H1 (cell line): ENCODE measurements at regions not wholly inside any gene's neighbourhood (a gene's known extent, or its start where the extent isn't known, plus 50 kb on each side); places are given as distances from the start of the nearest gene placed in this dataset.

Experiments
- CTCF ChIA-PET: fragments of 300-600 bp; sonication (Branson Sonifier 250); formaldehyde crosslinking; loops from one replicate; lab custom pipeline; 2021; ENCODE audit not compliant: partially characterized antibody; lab: Charles Lee
- POLR2A ChIA-PET: fragments of 300-600 bp; sonication (Branson Sonifier 250); formaldehyde crosslinking; loops from one replicate; lab custom pipeline; 2021; ENCODE audit warnings: inconsistent platforms; ENCODE audit not compliant: partially characterized antibody; lab: Charles Lee
- DNase-seq, 2 experiments: peaks; one replicate each; pipeline versions ENCODE4 v3.0.0 to v3.0.0-alpha.2; 2010 to 2022; ENCODE audit warnings: low spot score in 2 of 2, low read depth in 1 of 2, mixed read lengths in 1 of 2
- FAIRE-seq: peaks from 2 replicates; lab custom pipeline; 2011; peaks lifted over from hg19 to GRCh38; lab: Jason Lieb, UNC
- H2AFZ ChIP-seq: 2 replicates; pipeline ENCODE4 v1.8.1; 2012; ENCODE audit warnings: low read length, inconsistent platforms
- H2AK5ac ChIP-seq: 2 replicates; pipeline ENCODE4 v1.6.1; 2013; ENCODE audit warnings: low read depth, low read length
- H2BK120ac ChIP-seq: replicated peaks from 2 replicates; pipeline ENCODE3; 2013; ENCODE audit warnings: low read depth, low read length, inconsistent platforms
- H2BK12ac ChIP-seq: 2 replicates; pipeline ENCODE4 v1.6.1; 2013; ENCODE audit warnings: low read depth, low read length
- H2BK15ac ChIP-seq: 2 replicates; pipeline ENCODE4 v1.6.1; 2013; ENCODE audit warnings: low read length
- H2BK20ac ChIP-seq: 2 replicates; pipeline ENCODE4 v1.6.1; 2013; ENCODE audit warnings: low read length
- H2BK5ac ChIP-seq: 2 replicates; pipeline ENCODE4 v1.6.1; 2013; ENCODE audit warnings: low read depth, low read length
- H3K14ac ChIP-seq: 2 replicates; pipeline ENCODE4 v1.6.1; 2013; ENCODE audit warnings: inconsistent platforms; ENCODE audit not compliant: insufficient read length
- H3K18ac ChIP-seq: 2 replicates; pipeline ENCODE4 v1.6.1; 2013; ENCODE audit warnings: low read length; ENCODE audit errors: extremely low read depth
- H3K23ac ChIP-seq: 2 replicates; pipeline ENCODE4 v1.6.1; 2013; ENCODE audit warnings: inconsistent platforms; ENCODE audit not compliant: insufficient read length
- H3K23me2 ChIP-seq: 2 replicates; pipeline ENCODE4 v1.6.1; 2013; ENCODE audit warnings: low read depth, low read length
- H3K27ac ChIP-seq: 2 replicates; pipeline ENCODE4 v1.6.1; 2011; ENCODE audit warnings: low read depth, low read length, inconsistent platforms
- H3K27me3 ChIP-seq, 4 experiments: replicated peaks in 1 of 4; 1 replicate in 1 of 4; 2 replicates in 3 of 4; pipeline versions ENCODE4 v1.6.1 to v1.8.1; 2011 to 2013; ENCODE audit warnings: low read length in 3 of 4, mild to moderate bottlenecking in 3 of 4, inconsistent platforms in 2 of 4, mixed read lengths in 2 of 4, moderate library complexity in 1 of 4; ENCODE audit not compliant: control insufficient read depth in 3 of 4, insufficient read depth in 3 of 4; ENCODE audit errors: extremely low read depth in 1 of 4
- H3K36me3 ChIP-seq, 4 experiments: 2 replicates each; pipeline versions ENCODE4 v1.6.1 to v1.8.1; 2011 to 2013; ENCODE audit warnings: mild to moderate bottlenecking in 4 of 4, low read length in 3 of 4, moderate library complexity in 2 of 4, control low read depth in 1 of 4, inconsistent platforms in 1 of 4; ENCODE audit not compliant: insufficient read depth in 4 of 4, control insufficient read depth in 2 of 4
- H3K4ac ChIP-seq: replicated peaks from 2 replicates; pipeline ENCODE3; 2013; ENCODE audit warnings: low read length, low read depth, mixed read lengths, inconsistent platforms; ENCODE audit not compliant: insufficient read length
- H3K4me1 ChIP-seq, 4 experiments: replicated peaks in 1 of 4; 1 replicate in 1 of 4; 2 replicates in 3 of 4; pipeline versions ENCODE4 v1.6.1 to v1.8.1; 2011 to 2013; ENCODE audit warnings: low read length in 3 of 4, inconsistent platforms in 2 of 4, mixed read lengths in 1 of 4; ENCODE audit not compliant: insufficient read depth in 4 of 4, control insufficient read depth in 3 of 4
- H3K4me2 ChIP-seq, 2 experiments: 2 replicates each; pipeline versions ENCODE4 v1.6.1 to v1.8.1; 2011 to 2013; ENCODE audit warnings: low read depth in 2 of 2, low read length in 2 of 2, control low read depth in 1 of 2, inconsistent platforms in 1 of 2, mild to moderate bottlenecking in 1 of 2; ENCODE audit not compliant: insufficient read depth in 1 of 2
- H3K4me3 ChIP-seq, 4 experiments: fragments of 200-600, 300-600 bp in 1 of 4; sonication (generic), shearing (Covaris generic), sonication (Bioruptor Twin) in 1 of 4; 2 replicates each; pipeline versions ENCODE4 v1.5.1 to v1.8.1; 2011 to 2016; ENCODE audit warnings: low read length in 4 of 4, low read depth in 3 of 4, control low read depth in 2 of 4, inconsistent platforms in 2 of 4, mild to moderate bottlenecking in 2 of 4, mixed read lengths in 1 of 4, moderate library complexity in 1 of 4; ENCODE audit not compliant: insufficient read depth in 2 of 4; ENCODE audit errors: extremely low read depth in 1 of 4
- H3K56ac ChIP-seq: replicated peaks from 2 replicates; pipeline ENCODE3; 2013; ENCODE audit warnings: low read depth, mild to moderate bottlenecking, mixed read lengths, low read length, inconsistent platforms; ENCODE audit not compliant: insufficient read length
- H3K79me1 ChIP-seq: 2 replicates; pipeline ENCODE4 v1.6.1; 2013; ENCODE audit warnings: low read depth, low read length, control low read depth
- H3K79me2 ChIP-seq, 2 experiments: 2 replicates each; pipeline versions ENCODE4 v1.6.1 to v1.8.1; 2012 to 2013; ENCODE audit warnings: low read length in 2 of 2, mild to moderate bottlenecking in 2 of 2, inconsistent platforms in 1 of 2; ENCODE audit not compliant: insufficient read depth in 2 of 2, control insufficient read depth in 1 of 2
- H3K9ac ChIP-seq, 4 experiments: replicated peaks in 1 of 4; 1 replicate in 1 of 4; 2 replicates in 3 of 4; pipeline versions ENCODE4 v1.6.1 to v1.8.1; 2011 to 2013; ENCODE audit warnings: low read depth in 3 of 4, low read length in 3 of 4, control low read depth in 2 of 4, mild to moderate bottlenecking in 2 of 4, moderate library complexity in 2 of 4, inconsistent platforms in 1 of 4; ENCODE audit errors: extremely low read depth in 1 of 4
- H3K9me3 ChIP-seq, 2 experiments: 2 replicates each; pipeline versions ENCODE4 v1.6.1 to v1.8.1; 2012 to 2013; ENCODE audit warnings: mild to moderate bottlenecking in 2 of 2, moderate library complexity in 2 of 2, control low read depth in 1 of 2, inconsistent platforms in 1 of 2, low read depth in 1 of 2, low read length in 1 of 2, mixed read lengths in 1 of 2; ENCODE audit not compliant: insufficient read depth in 2 of 2
- H4K20me1 ChIP-seq, 2 experiments: replicated peaks in 1 of 2; 2 replicates each; pipeline versions ENCODE3 to v1.8.1; 2011 to 2013; ENCODE audit warnings: inconsistent platforms in 2 of 2, low read length in 2 of 2, mild to moderate bottlenecking in 1 of 2; ENCODE audit not compliant: insufficient read depth in 2 of 2, control insufficient read depth in 1 of 2
- H4K5ac ChIP-seq: 2 replicates; pipeline ENCODE4 v1.6.1; 2013; ENCODE audit warnings: low read length, low read depth, mixed read lengths, inconsistent platforms; ENCODE audit not compliant: insufficient read length
- H4K8ac ChIP-seq: 2 replicates; pipeline ENCODE4 v1.8.0; 2013; ENCODE audit warnings: mild to moderate bottlenecking, moderate library complexity, low read length, inconsistent platforms; ENCODE audit not compliant: insufficient read depth; ENCODE audit errors: extremely low read depth
- H4K91ac ChIP-seq: replicated peaks from 2 replicates; pipeline ENCODE3; 2013; ENCODE audit warnings: low read length, mixed read lengths, inconsistent platforms; ENCODE audit not compliant: insufficient read length
- ATF2 ChIP-seq: IDR thresholded peaks from 2 replicates; pipeline ENCODE4 v1.6.1; 2012; ENCODE audit warnings: low read length, inconsistent platforms
- HDAC6 ChIP-seq: IDR thresholded peaks from one replicate; pipeline ENCODE4 v1.7.1; 2012; ENCODE audit warnings: low read depth, mild to moderate bottlenecking, inconsistent platforms, low read length, moderate library complexity
- NANOG ChIP-seq: IDR thresholded peaks from 2 replicates; pipeline ENCODE4 v1.6.1; 2011; ENCODE audit warnings: low read length, low read depth, mild to moderate bottlenecking, inconsistent platforms; ENCODE audit not compliant: insufficient read depth, poor library complexity, severe bottlenecking
- POU5F1 ChIP-seq: IDR thresholded peaks from 2 replicates; pipeline ENCODE4 v1.6.1; 2011; ENCODE audit warnings: low read depth, mild to moderate bottlenecking, low read length, moderate library complexity
- SIN3A ChIP-seq, 2 experiments: IDR thresholded peaks in 1 of 2; conservative IDR thresholded peaks in 1 of 2; 2 replicates each; pipeline ENCODE4 v1.6.1; 2011 to 2012; ENCODE audit warnings: low read length in 2 of 2, improper control_type of control experiment in 1 of 2, low read depth in 1 of 2, mild to moderate bottlenecking in 1 of 2
- SP4 ChIP-seq: IDR thresholded peaks from 2 replicates; pipeline ENCODE4 v1.6.1; 2012; ENCODE audit warnings: low read length, inconsistent platforms
- TAF7 ChIP-seq: optimal IDR thresholded peaks from 2 replicates; pipeline ENCODE3; 2011; ENCODE audit warnings: low read depth, mild to moderate bottlenecking, inconsistent platforms, low read length, moderate library complexity, borderline replicate concordance
- TBP ChIP-seq: IDR thresholded peaks from 2 replicates; pipeline ENCODE4 v1.6.1; 2011; ENCODE audit warnings: low read depth, low read length, improper control_type of control experiment
- WGBS, 2 experiments: shearing (Covaris generic) in 1 of 2; methylation state at CpG; one replicate each; pipeline versions ENCODE4 v1.1.6 to v1.1.7; 2013 to 2015; ENCODE audit warnings: low lambda C conversion rate in 2 of 2, mixed read lengths in 2 of 2, inconsistent platforms in 1 of 2, low coverage in 1 of 2, missing lambda C conversion rate in 1 of 2; ENCODE audit not compliant: insufficient replicate concordance in 2 of 2, insufficient coverage in 1 of 2, insufficient read length in 1 of 2; ENCODE audit errors: extremely low coverage in 1 of 2, missing lambda C conversion rate in 1 of 2; 5-methylcytosine and 5-hydroxymethylcytosine counted together

GRCh38 chr21:16847211-16847610 is 665.6 kb upstream of the CXADR start:
- Histone ChIP-seq H3K27ac (no peak overlapping the region), H3K18ac (no peak overlapping the region), H3K36me3 (no peaks in the 10 kb centered on the region), H4K91ac (no peak overlapping the region), H3K14ac (no peak overlapping the region), H4K20me1 (no peaks in the 10 kb centered on the region), H2AK5ac (no peak overlapping the region), H3K4me2 (no peak overlapping the region), H3K27me3 (peaks cover 0 to 1% (median 0%) of the 10 kb centered on the region in 4 experiments; a peak in 1 of 7 replicates), H3K79me2 (no peaks in the 10 kb centered on the region), H2BK15ac (no peak overlapping the region), H2BK120ac (no peak overlapping the region), H3K23me2 (no peaks in the 10 kb centered on the region), H3K23ac (no peak overlapping the region), H3K56ac (no peak overlapping the region), H3K4me3 (no peak overlapping the region), H2BK5ac (no peak overlapping the region), H3K9ac (no peak overlapping the region), H2AFZ (peak overlapping the region; percentile 72; the same call in 1 of the 2 replicates), H3K9me3 (no peaks in the 10 kb centered on the region), H3K4ac (no peak overlapping the region), H3K79me1 (no peaks in the 10 kb centered on the region), H4K5ac (no peak overlapping the region), H4K8ac (no peak overlapping the region), H2BK12ac (no peak overlapping the region), H3K4me1 (no peaks in the 10 kb centered on the region), H2BK20ac (no peak overlapping the region)
- POLR2A ChIA-PET = no interaction called here
- TF ChIP-seq POU5F1 (no peak), TBP (no peak), HDAC6 (no peak), SP4 (no peak), ATF2 (no peak), TAF7 (no peak), NANOG (no peak), SIN3A (conservative IDR thresholded peaks at IDR 0.05 in 1 of 2, IDR thresholded peaks at IDR 0.05 in 1 of 2; ENCODE audit: low read depth in 1 of 2, low read length in 2 of 2) (no peak)
- FAIRE-seq (no peak), DNase-seq (no peak)
- CTCF ChIA-PET = interaction anchor here (1.0 to 1.3 kb wide), 3 partner anchors 10 to 14 kb away, joined by 3 to 4 read pairs (median 3); no protein-coding TSS in a partner anchor
- 95% methylated on average over 2 of the region's 2 CpGs; no CpG with 5 or more reads in 1 of the 2 experiments for WGBS, 2 experiments
